NCI-H1105 treated with DMSO at 0.1 percent for 48 hours (cell line): ENCODE measurements at regions not wholly inside any gene's neighbourhood (a gene's known extent, or its start where the extent isn't known, plus 50 kb on each side); places are given as distances from the start of the nearest gene placed in this dataset.

Experiments
- DNase-seq: peaks from one replicate; lab custom pipeline; 2025; lab: John Stamatoyannopoulos, UW

DNA sequence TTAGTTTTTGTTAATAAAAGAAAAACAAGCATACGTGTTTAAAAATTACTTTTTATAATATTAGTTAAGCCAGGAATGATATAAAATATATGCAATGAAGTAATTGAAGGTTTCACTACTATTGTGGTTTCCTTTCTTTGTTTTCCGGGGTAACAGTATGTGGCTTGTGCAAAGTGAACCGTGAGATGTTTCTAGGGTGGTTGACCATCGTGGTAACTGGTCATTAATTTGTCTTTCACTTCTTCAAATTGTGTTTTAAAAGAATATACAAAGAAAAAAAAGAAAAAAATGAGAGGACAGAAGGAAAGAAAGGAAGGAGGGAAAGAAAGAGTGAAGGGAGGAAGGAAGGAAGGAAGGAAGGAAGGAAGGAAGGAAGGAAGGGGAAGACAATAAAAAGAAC, 330.1 kb upstream of the CPXCR1 start:
- DNase-seq: no peak

GRCh38 chrX:88424071-88424470, 323.0 kb upstream of the CPXCR1 start:
- no peak for DNase-seq

DNA sequence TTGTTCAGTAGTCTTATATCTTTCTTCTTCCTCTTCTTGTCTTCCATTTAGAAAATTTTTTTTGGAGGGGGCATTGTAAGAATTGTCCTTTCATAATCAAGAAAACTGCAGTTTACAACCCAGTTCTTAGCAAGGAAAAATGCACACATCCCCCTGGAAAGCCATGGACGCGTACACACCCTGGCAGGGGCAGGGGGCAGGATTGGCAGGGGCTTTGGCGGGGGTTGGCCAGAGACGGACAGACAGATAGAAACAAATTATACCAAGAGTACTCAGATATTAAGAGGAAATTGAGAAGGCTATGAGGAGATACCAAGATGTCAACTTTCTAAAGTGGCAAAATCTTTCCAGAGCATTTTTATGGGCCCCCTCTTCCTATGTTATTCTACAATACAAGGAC, 322.5 kb upstream of the CPXCR1 start:
- no peak for DNase-seq

DNA sequence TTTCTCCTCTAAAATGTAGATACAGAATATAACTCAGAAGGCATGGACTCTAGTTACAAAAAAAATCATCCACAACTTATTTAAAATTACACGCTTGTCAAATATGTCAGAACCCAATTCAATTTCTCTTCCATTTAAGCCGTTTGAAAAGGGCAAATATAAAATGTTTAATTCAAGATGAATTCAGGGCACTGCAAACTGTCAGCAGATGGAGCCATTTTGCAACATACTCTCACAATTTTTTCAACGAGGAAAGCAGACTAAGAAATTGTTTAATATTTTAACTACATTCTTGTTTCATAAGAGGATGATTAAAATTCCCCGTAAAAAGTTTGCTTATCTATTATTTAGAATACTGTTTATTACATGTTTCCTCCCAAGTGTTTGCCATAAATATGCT, 321.3 kb upstream of the CPXCR1 start:
- no peak for DNase-seq

- DNase-seq: no peak
Measured at GRCh38 chrX:88437563-88437962, 309.5 kb upstream of the CPXCR1 start.

DNA sequence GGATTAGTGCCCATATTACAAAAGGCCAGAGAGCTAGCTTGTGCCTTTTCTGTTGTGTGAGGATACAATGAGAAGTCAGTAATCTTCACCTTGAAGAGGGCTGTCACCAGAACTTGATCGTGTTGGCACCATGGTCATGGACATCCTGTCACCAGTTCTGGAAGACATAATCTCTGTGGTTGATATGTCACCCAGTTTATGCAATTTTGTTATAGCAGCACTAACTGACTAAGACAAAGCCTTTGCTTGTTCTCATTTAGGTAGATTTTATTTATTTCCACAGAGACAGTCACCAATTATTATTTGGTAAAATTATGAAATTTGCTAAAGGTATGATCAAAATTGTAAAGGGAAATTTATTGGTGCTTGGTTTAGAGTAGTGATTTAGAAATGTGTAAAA, 308.8 kb upstream of the CPXCR1 start:
- no peak for DNase-seq

GRCh38 chrX:88439935-88440334, 307.1 kb upstream of the CPXCR1 start:
- no peak for DNase-seq
